Hematopoietic multipotent progenitor cell treated with erythropoietin and hydrocortisone succinate and interleukin-3 and kit ligand, for 8 days (in vitro differentiated cells): ENCODE measurements at regions not wholly inside any gene's neighbourhood (a gene's known extent, or its start where the extent isn't known, plus 50 kb on each side); places are given as distances from the start of the nearest gene placed in this dataset.

Experiments used
- DNase-seq: peaks from one replicate; pipeline ENCODE4 v3.0.0-alpha.2; 2015

DNA sequence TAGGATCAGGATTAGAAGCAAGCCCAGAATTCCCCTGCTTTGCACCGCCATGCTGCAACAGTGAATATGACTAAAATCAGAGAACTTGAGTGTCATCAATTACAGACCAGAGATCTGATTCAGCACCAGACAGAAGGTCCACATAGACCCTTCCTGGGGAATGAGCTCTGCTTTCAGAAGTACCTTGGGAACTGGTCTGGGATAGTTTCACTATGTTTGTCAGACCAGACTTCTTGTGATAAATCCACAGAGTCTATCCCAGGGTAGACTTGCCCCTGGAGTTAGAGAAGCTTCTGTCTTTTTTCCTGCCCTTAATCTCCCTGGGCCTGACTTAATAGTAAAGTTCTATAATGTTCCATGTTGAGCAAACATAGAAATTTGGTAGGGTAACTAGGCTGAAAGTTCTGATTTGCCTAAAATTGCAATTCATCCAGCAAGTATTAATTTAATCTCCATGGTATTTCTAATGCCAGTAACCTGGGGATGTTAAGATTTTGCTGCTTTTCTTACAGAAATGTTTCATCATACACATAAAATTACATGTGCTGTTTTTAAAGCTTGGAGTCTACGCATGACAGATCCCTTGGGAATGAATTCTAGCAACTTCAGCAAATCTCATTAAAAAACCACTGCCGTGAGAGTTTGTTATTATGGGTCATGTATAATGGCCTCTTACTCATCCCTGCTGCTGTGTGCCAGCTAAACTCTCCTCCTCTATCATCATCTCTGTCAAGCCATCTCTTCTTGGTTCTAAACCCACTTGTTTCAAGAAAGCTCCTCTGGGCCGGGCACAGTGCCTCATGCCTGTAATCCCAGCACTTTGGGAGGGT is 61.3 kb upstream of the METAP2 start:
- no peak for DNase-seq

DNA sequence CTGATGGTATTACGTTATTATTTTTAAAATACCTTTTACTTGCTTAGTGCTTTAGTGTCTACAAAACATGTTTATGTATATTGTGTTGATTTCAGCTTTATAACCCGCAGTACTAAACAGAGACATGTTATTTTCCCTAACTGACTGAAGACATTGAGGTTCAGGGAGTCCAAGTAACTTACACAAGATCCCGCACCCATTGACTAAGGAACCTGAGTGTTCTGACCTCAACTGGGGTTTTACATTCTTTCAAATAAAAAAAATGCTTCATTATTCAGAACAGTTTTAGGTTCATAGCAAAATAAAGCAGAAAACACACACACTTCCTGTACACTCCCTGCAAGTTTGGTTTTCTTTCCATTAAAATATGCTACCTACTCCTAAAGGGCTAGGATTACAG is 60.4 kb upstream of the METAP2 start:
- DNase-seq = no peak

DNA sequence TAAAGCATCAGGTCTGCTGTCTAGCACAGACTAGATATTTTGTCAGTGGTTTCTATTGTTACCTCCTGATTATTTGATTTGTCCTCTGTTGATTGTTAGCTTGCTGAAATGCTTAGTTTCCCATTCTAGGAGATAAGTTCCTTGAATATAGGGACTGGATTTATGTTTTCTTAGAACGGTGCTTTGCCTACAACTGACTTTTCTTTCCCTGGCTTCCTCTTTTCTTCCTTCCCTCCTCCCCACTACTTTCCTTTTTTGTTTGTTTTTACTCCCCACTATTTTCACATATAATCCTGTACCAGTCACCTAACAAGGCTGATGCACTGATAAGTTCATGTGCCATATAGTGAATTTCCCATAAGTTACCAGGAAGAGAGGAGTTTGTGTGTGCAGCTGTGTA is 58.5 kb upstream of the METAP2 start:
- no peak for DNase-seq

DNA sequence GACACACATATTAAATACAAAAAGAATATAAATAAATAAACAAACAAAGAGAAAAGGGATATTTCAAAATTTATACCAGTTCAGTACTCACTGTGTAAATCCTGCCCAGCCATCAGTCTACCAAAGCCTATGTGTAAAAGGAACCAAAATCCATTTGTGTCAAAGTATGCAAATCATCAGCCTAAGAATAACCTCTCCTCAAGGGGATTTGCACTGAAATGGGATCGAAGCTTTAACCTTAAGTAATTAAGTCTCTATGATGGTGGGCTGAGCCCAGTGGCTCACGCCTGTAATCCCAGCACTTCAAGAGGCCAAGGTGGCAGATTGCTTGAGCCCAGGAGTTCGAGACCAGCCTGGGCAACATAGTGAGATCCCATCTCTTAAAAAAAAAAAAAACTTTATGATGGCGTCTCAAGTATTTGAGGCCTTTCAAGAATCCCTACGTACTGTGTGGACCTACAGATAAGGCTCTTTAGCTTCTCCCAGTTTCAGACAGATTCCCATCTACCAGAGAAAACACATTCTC is 57.8 kb upstream of the METAP2 start:
- DNase-seq = no peak

DNA sequence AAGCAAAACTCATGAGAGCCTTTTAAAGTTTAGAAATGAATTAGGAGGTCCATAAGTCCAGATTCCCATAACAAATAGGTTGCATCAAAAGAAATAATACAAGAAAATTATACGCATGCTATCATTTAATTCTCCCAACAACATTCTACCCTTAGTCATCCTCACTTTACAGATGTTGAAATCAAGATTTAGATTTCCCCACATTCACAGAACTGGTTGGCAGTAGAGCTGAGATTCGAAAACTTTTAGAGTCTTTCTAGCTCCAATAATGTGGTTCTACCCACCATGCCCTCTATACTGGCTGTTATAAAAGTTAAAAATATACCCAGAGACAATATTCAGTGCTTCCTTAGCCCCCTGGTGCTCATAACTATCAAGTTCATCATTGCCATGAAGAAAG is 56.6 kb upstream of the METAP2 start:
- DNase-seq = no peak

DNA sequence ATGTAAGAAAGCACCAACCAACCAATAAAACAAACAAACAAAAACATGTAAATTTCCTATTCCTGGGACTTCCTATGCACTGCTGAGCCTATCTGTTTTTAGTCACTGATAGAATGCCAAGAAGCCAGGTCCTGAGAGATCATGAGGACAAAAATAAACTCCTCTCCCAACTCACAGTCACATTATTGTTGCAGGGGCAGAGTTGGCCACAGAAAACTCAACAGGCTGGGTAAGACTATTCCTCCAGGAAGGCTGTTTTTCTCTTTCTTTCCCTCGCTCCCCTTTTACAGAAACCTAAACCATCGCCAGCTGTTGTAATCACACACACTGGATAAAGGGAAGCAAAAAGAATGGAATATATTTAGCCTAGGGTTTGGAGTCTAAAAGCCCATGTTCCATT is 55.8 kb upstream of the METAP2 start:
- DNase-seq = no peak
